Activated CD4-positive, alpha-beta T cell treated with anti-CD3 and anti-CD28 coated beads, Interleukin-2, Interleukin-4, amounts not matched to agents 100 ng/mL and 50 ng/mL, durations not matched to agents 16 hours and 8 hours (primary cell): ENCODE measurements at regions not wholly inside any gene's neighbourhood (a gene's known extent, or its start where the extent isn't known, plus 50 kb on each side); places are given as distances from the start of the nearest gene placed in this dataset.

ENCODE experiments used
- DNase-seq: peaks from one replicate; pipeline ENCODE4 v3.0.0-alpha.2; 2020; ENCODE audit warnings: low spot score

GRCh38 chr11:130642994-130643393 lies 194.5 kb downstream of the ADAMTS15 start:
- no peak for DNase-seq

DNA sequence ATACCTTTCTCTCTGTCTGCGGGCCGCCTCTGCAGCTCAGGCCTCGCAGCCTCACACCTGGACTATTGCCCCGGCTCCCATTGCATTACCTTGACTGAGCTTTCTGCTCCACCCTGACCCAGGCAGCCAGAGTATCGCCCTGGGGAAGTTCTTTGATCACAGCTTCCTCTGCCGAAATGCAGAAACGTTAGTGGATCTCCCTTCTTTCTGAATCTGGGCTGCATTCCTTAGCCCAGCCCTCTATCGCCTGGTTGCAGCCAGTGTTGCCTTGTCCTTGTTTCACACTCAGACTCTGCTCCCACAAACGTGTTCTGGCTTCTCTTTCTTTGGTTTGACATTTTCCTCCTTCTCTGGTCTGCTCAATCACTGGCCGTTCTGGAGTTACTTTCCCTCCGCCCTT lies 195.7 kb downstream of the ADAMTS15 start:
- no peak for DNase-seq

DNA sequence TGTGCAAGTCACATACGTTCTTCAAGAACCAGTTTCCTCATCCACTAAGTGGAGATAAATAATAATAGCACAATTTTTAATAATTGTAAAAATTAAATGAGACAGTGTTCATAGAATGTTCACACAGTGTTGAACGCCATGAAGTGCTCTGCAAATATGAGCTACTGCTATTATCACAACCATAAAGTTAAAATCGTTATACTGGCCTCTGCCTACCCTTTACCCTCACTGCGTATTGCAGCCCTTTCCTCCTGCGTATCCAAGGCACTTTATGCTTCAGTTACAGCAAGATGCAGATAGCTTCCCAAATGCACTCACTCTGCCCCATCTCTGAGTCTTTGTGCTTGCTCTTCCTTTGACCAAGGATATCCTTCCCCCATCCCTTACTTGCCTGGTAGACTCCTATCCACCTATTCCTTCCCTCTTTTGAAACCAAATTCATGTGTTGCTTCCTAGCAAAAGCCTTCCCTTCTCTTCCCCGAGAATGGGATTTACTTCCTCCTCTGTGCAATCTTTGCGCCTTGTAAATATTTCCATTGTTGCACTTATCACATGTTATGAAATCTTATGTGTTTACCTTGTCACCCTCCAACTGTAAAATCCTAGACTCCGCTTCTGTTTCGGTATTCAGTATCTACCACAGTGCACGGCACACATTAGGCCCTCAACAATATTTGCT lies 196.9 kb downstream of the ADAMTS15 start:
- DNase-seq: no peak

DNA sequence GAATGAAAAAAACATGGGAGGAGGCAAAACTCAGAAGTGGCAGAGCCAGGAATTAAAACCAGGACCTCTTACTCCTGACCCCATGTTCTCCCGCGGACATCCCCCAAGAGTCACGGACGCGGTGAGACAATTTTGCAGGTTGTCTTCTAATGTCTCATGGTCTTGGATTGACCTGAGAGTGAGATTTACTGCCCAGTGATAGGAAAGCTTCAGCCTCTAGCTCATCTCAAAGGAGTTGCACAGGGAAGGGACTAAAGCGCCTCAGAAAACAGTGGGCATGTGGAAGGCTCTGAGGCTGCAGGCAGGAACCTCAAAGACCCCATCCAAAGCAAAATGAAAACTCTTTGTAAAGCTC lies 197.4 kb downstream of the ADAMTS15 start:
- no peak for DNase-seq

GRCh38 chr11:130646881-130647280 lies 198.4 kb downstream of the ADAMTS15 start:
- DNase-seq: no peak

- no peak for DNase-seq
Observed at GRCh38 chr11:130647371-130647770, 198.9 kb downstream of the ADAMTS15 start.

- DNase-seq: no peak
Observed at GRCh38 chr11:130649801-130650200, 201.4 kb downstream of the ADAMTS15 start.

- DNase-seq: no peak
Observed at GRCh38 chr11:130650456-130651030, 202.1 kb downstream of the ADAMTS15 start.

DNA sequence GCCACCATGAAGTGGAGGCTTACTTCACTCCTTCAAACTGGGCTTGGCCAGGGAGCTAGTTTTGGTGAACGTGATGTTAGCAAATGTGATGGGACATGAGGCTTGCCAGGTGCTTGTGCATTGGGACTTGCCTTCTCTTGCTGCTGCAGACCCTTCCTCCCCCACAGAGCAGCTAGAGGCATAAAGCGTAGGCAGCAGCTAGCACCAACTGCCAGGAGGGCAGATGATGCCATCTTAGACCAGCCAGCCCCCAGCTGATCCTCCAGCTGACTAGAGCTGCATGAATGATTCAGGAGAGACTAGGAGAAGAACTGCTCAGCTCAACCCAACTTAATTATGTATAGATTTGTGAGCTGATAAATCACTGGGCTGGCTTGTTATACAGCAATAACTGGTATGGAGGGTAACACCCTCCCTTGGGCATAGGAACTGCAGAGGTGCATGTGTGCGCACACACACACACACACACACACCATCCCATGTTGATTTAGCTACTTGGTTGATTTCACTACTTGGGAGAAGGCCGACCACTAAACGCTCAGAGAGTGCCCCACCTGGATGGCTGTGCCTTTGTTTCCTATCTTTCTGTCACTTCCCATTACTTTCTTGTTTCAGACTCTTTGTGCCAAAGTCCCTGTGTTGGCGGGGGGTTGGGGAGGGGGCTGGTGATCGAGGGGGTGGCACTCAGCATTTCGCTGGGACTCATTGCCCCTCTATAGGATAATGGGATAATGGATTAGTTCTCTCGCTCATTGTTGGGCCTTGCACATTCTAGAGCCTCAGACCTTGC lies 202.8 kb downstream of the ADAMTS15 start:
- DNase-seq: no peak

GRCh38 chr11:130652671-130653335 lies 204.4 kb downstream of the ADAMTS15 start:
- DNase-seq: no peak

DNA sequence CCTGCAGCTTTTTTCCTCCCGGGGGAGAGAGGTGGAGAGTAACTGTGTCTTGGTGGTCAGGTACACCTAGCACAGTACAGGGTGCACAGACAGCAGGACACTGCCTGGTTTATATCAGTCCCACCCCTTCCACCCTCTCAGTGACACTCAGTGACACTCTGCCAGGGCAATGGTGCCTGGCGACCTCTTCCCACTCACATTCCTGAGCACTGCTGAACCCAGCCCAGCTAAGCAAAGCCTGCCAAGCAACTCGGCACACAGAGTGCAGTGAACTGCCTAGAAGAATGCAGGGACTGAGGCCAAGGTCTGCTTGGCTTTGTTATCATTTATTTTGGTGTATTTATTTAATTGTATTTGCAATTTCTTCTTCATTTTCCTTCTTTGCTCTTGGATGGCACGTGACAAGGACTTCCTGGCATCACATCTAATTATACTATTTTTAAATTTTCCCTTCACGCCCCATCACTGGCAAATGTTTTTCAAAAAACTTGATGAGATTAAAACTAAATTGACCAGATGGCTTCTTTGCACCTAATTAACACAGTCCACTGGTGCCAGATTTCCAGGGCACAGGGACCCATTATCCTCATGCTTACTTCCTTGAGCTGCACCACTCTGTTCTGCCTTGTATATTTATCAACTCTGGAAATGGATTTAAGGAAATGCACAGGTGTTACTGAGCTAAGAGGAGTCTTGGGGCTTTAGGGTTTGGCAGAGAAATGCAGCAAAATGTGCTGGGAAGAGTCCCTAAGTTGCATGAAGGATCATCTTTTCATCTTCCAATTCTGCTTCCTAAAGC lies 205.6 kb downstream of the ADAMTS15 start:
- DNase-seq: no peak

DNA sequence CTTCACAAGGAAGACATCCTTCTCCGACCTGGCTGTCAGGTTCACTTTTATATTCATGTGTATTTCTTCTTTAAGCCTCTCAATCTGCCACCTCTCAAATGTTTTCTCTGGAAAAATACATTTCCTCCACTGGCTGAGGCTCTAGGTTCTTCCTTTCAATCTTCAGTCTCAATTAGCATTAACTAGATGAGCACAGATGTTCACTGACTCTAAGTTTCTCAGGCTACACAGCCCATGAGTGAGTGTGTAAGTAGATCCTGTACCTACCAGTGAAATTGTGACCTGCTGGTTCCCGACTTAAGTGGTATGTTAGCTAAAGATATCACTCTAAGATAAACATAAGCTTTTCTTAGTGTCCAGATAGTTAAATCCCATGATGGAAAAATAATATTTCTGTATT lies 206.9 kb downstream of the ADAMTS15 start:
- no peak for DNase-seq

GRCh38 chr11:130666781-130667251 lies 218.4 kb downstream of the ADAMTS15 start:
- DNase-seq: no peak

- DNase-seq: no peak
Observed at GRCh38 chr11:130668751-130669150, 220.3 kb downstream of the ADAMTS15 start.

DNA sequence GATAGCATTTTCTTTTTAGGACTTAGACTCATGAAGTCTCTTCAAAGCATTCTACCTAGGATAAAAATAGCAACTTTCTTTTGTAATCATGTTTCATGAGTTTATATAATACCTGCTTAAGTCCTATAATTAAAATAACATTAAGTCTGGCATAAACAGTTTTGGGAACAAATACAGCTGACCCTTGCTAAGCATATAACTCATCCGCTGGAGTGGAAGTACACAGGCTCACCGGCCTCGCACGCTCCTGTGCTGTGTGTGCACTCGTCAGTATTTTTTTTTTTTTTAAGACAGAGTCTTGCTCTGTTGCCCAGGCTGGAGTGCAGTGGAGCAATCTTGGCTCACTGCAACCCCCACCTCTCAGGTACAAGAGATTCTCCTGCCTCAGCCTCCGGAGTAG lies 221.8 kb downstream of the ADAMTS15 start:
- DNase-seq: no peak

- DNase-seq: no peak
Observed at GRCh38 chr11:130671801-130672700, 223.6 kb downstream of the ADAMTS15 start.

DNA sequence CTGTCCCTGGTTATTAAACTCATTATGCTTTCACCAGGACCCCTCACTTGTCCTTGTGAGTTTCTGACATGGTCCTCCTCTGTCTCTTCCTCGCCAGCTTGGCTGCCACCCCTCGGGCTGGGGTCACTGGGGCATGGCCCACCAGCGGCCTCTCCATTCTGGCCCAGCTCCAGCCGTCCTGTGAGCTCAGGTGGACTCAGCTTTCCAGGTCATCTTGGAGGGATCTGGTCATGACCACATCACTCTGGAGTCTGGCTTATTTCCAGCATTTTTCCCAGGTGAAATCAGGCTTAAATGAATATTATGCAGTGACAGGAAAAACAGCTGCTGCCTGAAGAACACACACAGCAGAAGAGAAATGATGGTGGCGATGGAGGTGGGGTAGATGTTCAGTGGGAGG lies 224.5 kb downstream of the ADAMTS15 start:
- no peak for DNase-seq

DNA sequence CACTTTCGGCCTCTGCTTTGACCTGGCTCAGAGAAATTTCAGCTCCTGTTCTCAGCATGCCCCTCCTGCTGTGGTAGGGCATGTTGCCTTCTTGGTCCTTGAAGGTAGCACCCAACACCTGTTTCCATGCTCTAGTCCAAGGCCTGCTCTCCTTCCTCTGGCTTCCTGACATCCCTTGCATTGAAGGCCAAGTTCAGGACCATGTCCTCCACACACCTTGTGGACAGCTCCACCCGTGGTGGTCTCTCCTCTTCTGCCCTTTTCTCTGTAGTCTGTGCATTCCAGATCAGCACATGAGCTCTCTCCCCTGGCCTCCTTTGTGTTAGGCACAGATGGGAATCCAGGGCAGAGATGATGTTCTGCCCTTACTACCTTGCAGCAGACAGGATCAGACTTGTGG lies 225.3 kb downstream of the ADAMTS15 start:
- no peak for DNase-seq

DNA sequence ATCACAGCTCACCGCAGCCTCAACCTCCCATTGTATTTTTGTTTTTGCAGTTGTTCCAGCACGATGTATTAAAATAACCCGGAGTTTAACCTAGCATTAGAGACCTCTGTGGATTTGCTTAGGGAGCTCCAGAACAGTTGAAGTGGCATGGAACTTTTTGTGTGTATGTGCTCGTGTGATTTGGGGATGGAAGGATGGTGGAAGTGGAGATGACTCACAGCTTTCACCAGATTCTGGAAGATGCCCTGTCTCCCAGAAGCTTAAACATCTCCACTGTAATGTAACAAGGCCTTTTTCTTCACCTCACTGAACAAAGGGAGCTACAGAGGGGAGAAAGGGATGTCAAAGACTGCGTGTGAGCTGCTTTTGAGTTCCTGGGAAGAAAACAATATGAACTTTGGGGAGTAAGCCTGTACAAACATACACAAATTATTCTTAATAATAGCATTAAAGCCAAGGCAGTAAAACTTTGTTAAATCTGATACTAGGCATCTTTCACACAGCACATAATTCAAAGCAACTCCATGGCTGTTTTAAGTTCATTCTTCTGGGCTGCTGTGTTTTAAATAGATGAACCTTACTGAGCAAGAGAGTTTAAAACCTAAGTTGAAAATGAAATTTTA lies 226.4 kb downstream of the ADAMTS15 start:
- no peak for DNase-seq

GRCh38 chr11:130675371-130675821 lies 227.0 kb downstream of the ADAMTS15 start:
- no peak for DNase-seq
